ENCODE measurements at regions not wholly inside any gene's neighbourhood (a gene's known extent, or its start where the extent isn't known, plus 50 kb on each side); places are given as distances from the start of the nearest gene placed in this dataset.
A peak's percentile ranks its signal among the peaks of the same experiment; 100 is the strongest.

GRCh38 chr6:137737836-137738596, 129.0 kb upstream of the TNFAIP3 start:
- DNase-seq: peak; percentile 84

- no peak for DNase-seq
Measured at GRCh38 chr6:137738931-137739504, 128.0 kb upstream of the TNFAIP3 start.

GRCh38 chr6:137739544-137739943, 127.5 kb upstream of the TNFAIP3 start:
- DNase-seq: no peak

- DNase-seq: no peak
Measured at GRCh38 chr6:137740091-137740755, 126.8 kb upstream of the TNFAIP3 start.

- no peak for DNase-seq
Measured at GRCh38 chr6:137740967-137741761, 125.9 kb upstream of the TNFAIP3 start.

GRCh38 chr6:137743493-137743892, 123.6 kb upstream of the TNFAIP3 start:
- DNase-seq: no peak

GRCh38 chr6:137744877-137745276, 122.2 kb upstream of the TNFAIP3 start:
- no peak for DNase-seq

GRCh38 chr6:137745321-137745720, 121.7 kb upstream of the TNFAIP3 start:
- no peak for DNase-seq

GRCh38 chr6:137746264-137746663, 120.8 kb upstream of the TNFAIP3 start:
- no peak for DNase-seq

- peak; percentile 51 for DNase-seq
Measured at GRCh38 chr6:137749696-137750211, 117.3 kb upstream of the TNFAIP3 start.

- no peak for DNase-seq
Measured at GRCh38 chr6:137750297-137750696, 116.8 kb upstream of the TNFAIP3 start.

GRCh38 chr6:137751768-137752560, 115.1 kb upstream of the TNFAIP3 start:
- no peak for DNase-seq

GRCh38 chr6:137754366-137754765, 112.7 kb upstream of the TNFAIP3 start:
- DNase-seq: no peak

GRCh38 chr6:137754866-137755265, 112.2 kb upstream of the TNFAIP3 start:
- no peak for DNase-seq

- no peak for DNase-seq
Measured at GRCh38 chr6:137755284-137755683, 111.8 kb upstream of the TNFAIP3 start.

GRCh38 chr6:137756788-137757187, 110.3 kb upstream of the TNFAIP3 start:
- DNase-seq: no peak

GRCh38 chr6:137758661-137759060, 108.4 kb upstream of the TNFAIP3 start:
- no peak for DNase-seq

GRCh38 chr6:137759624-137760023, 107.4 kb upstream of the TNFAIP3 start:
- DNase-seq: no peak

GRCh38 chr6:137761072-137761471, 106.0 kb upstream of the TNFAIP3 start:
- DNase-seq: no peak

- no peak for DNase-seq
Measured at GRCh38 chr6:137761487-137761886, 105.6 kb upstream of the TNFAIP3 start.

GRCh38 chr6:137762168-137763090, 104.6 kb upstream of the TNFAIP3 start:
- DNase-seq: no peak
